ENCODE measurements at regions not wholly inside any gene's neighbourhood (a gene's known extent, or its start where the extent isn't known, plus 50 kb on each side); places are given as distances from the start of the nearest gene placed in this dataset.

DNA sequence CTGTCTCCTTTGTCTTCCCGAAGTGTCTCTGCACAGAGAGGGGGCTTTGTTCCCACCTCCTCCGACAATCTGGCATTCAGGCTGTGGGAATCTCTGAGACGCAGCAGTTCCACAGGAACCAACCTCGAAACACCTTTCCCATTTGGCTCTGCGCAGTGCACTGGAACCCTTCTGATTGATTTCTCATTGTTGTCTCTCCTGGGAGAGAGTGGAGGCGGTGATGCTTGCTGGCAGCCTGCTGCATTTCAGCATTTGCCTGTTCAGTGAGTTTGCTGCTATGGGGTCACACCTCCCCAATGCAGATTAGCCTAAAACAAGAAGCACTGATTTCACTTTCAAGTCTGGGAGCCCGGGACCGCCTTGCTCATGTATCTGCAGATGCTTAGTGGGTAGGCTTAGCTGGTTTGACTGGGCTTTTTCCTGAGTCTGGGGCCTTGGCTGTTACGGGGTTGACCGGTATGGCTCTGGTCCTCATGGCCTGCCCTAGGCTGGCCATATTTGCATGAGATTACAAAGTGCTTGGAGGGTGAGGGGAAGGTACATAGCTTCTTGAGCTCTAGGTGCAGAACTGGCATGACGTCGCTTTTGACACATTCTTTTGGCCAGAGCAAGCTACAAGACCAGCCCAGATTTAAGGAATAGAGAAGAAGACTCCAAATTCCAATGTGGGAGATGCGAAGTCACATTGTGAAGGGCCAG, 695.3 kb downstream of the PTPRU start:
- TF ChIP-seq SP1 (IDR thresholded peaks at IDR 0.05; ENCODE audit: low read depth, low read length) (no peak), DPF2 (IDR thresholded peaks at IDR 0.05) (no peak), NR2C2 (IDR thresholded peaks at IDR 0.05; ENCODE audit: borderline replicate concordance, control insufficient read depth, insufficient read length, low read depth) (no peak), STAT1 (conservative IDR thresholded peaks at IDR 0.05) (no peak), SMAD1 (IDR thresholded peaks at IDR 0.05; ENCODE audit: low read depth, partially characterized antibody) (no peak), SIX5 (IDR thresholded peaks at IDR 0.05; ENCODE audit: low read depth, low read length, severe bottlenecking) (no peak), CBFB (IDR thresholded peaks at IDR 0.05; ENCODE audit: low read depth) (no peak), SUZ12 (IDR thresholded peaks at IDR 0.05; ENCODE audit: unreplicated experiment) (no peak), RBBP5 (conservative IDR thresholded peaks at IDR 0.05) (no peak), ZNF274 (IDR thresholded peaks at IDR 0.05; ENCODE audit: insufficient read depth, insufficient read length) (no peak)
- TF ChIP-seq, protein P1, sequence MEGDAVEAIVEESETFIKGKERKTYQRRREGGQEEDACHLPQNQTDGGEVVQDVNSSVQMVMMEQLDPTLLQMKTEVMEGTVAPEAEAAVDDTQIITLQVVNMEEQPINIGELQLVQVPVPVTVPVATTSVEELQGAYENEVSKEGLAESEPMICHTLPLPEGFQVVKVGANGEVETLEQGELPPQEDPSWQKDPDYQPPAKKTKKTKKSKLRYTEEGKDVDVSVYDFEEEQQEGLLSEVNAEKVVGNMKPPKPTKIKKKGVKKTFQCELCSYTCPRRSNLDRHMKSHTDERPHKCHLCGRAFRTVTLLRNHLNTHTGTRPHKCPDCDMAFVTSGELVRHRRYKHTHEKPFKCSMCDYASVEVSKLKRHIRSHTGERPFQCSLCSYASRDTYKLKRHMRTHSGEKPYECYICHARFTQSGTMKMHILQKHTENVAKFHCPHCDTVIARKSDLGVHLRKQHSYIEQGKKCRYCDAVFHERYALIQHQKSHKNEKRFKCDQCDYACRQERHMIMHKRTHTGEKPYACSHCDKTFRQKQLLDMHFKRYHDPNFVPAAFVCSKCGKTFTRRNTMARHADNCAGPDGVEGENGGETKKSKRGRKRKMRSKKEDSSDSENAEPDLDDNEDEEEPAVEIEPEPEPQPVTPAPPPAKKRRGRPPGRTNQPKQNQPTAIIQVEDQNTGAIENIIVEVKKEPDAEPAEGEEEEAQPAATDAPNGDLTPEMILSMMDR (IDR thresholded peaks at IDR 0.05 in 2 of 3, conservative IDR thresholded peaks at IDR 0.05 in 1 of 3; ENCODE audit: control insufficient read depth in 2 of 3, extremely low read depth in 1 of 3, insufficient read depth in 1 of 3, low read depth in 3 of 3, low read length in 3 of 3) = no peak
- TF ChIP-seq, protein P2, sequence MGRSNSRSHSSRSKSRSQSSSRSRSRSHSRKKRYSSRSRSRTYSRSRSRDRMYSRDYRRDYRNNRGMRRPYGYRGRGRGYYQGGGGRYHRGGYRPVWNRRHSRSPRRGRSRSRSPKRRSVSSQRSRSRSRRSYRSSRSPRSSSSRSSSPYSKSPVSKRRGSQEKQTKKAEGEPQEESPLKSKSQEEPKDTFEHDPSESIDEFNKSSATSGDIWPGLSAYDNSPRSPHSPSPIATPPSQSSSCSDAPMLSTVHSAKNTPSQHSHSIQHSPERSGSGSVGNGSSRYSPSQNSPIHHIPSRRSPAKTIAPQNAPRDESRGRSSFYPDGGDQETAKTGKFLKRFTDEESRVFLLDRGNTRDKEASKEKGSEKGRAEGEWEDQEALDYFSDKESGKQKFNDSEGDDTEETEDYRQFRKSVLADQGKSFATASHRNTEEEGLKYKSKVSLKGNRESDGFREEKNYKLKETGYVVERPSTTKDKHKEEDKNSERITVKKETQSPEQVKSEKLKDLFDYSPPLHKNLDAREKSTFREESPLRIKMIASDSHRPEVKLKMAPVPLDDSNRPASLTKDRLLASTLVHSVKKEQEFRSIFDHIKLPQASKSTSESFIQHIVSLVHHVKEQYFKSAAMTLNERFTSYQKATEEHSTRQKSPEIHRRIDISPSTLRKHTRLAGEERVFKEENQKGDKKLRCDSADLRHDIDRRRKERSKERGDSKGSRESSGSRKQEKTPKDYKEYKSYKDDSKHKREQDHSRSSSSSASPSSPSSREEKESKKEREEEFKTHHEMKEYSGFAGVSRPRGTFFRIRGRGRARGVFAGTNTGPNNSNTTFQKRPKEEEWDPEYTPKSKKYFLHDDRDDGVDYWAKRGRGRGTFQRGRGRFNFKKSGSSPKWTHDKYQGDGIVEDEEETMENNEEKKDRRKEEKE (IDR thresholded peaks at IDR 0.05) = no peak
